ENCODE measurements at regions not wholly inside any gene's neighbourhood (a gene's known extent, or its start where the extent isn't known, plus 50 kb on each side); places are given as distances from the start of the nearest gene placed in this dataset.

DNA sequence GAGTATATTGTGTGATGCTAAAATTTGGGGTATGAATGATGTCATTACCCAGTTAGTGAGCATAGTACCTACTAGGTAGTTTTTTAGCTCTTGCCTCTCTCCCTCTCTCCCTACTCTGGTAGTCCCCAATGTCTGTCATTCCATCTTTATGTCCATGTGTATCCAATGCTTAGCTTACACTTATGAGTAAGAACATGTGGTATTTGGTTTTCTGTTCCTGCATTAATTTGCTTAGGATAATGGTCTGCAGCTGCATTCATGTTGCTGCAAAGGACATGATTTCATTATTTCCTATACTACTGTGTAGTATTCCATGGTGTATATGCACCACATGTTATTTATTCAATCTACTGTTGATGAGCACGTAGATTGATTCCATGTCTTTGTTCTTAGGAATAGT lies 54.4 kb upstream of the NEGR1 start:
- WGBS, 2 donors = 87% methylated on average over 1 of the region's 1 CpG; no CpG with 5 or more reads in 1 of the 2 donors
- Histone ChIP-seq H3K27ac (no peak overlapping the region), H3K36me3 (no peaks in the 10 kb centered on the region), H3K4me3 (no peak overlapping the region), H3K4me1 (no peaks in the 10 kb centered on the region), H3K27me3 (no peaks in the 10 kb centered on the region), H3K9me3 (no peaks in the 10 kb centered on the region)
- ATAC-seq (no peak), DNase-seq (no peak)
- TF ChIP-seq CTCF (IDR thresholded peaks at IDR 0.05) = no peak
- intact Hi-C loops (cut with DNase I) = no loop called here
